VCaP (cell line): ENCODE measurements at regions not wholly inside any gene's neighbourhood (a gene's known extent, or its start where the extent isn't known, plus 50 kb on each side); places are given as distances from the start of the nearest gene placed in this dataset.

Source experiments
- H3K27ac ChIP-seq: fragments of 450-650 bp; 2 replicates; pipeline ENCODE4 v1.5.1; 2017
- CTCF ChIP-seq: fragments of 450-650 bp; conservative IDR thresholded peaks from 2 replicates; pipeline ENCODE4 v1.5.1; 2017; ENCODE audit warnings: mild to moderate bottlenecking, moderate library complexity

- no peak for TF ChIP-seq CTCF
- H3K27ac ChIP-seq: no peak overlapping the region
Measured at GRCh38 chrX:113868711-113869110, 715.2 kb upstream of the HTR2C start.

GRCh38 chrX:113868177-113868576 lies 715.7 kb upstream of the HTR2C start:
- no peak for TF ChIP-seq CTCF
- H3K27ac ChIP-seq: no peak overlapping the region

GRCh38 chrX:113849408-113849807 lies 734.5 kb upstream of the HTR2C start:
- no peak overlapping the region for H3K27ac ChIP-seq
- TF ChIP-seq CTCF: no peak

GRCh38 chrX:113833096-113834055 lies 750.5 kb upstream of the HTR2C start:
- no peak for TF ChIP-seq CTCF
- H3K27ac ChIP-seq: no peak overlapping the region

- no peak for TF ChIP-seq CTCF
- no peak overlapping the region for H3K27ac ChIP-seq
Measured at GRCh38 chrX:113828470-113828869, 755.4 kb upstream of the HTR2C start.

GRCh38 chrX:113818346-113818745 lies 765.5 kb upstream of the HTR2C start:
- no peak overlapping the region for H3K27ac ChIP-seq
- TF ChIP-seq CTCF: no peak

GRCh38 chrX:113804819-113805218 lies 779.1 kb upstream of the HTR2C start:
- H3K27ac ChIP-seq: no peak overlapping the region
- no peak for TF ChIP-seq CTCF
